Spleen (tissue), 11 donors: ENCODE measurements at regions not wholly inside any gene's neighbourhood (a gene's known extent, or its start where the extent isn't known, plus 50 kb on each side); places are given as distances from the start of the nearest gene placed in this dataset.
A peak's percentile ranks its signal among the peaks of the same experiment; 100 is the strongest.
"Not testable (repeated sequence)": the region's sequence is repeated elsewhere in the genome, so short reads cannot be mapped to it uniquely, and the experiment has no call there.

Source experiments
- DNase-seq: peaks from one replicate; pipeline ENCODE4 v3.0.0-alpha.2; 2020
- H3K27ac ChIP-seq, 8 donors: fragments of 200-600 bp; sonication (generic) in 7 of 8; 1 replicate in 4 of 8; 2 replicates in 4 of 8; pipeline versions ENCODE4 v1.5.0 to v1.8.0; 2016 to 2021; ENCODE audit warnings: inconsistent platforms in 4 of 8, mild to moderate bottlenecking in 4 of 8, moderate library complexity in 1 of 8
- H3K27me3 ChIP-seq, 7 donors: fragments of 200-600 bp; sonication (generic) in 6 of 7; replicated peaks in 1 of 7; 1 replicate in 4 of 7; 2 replicates in 3 of 7; pipeline versions ENCODE4 v1.5.0 to v1.8.0; 2016 to 2021; ENCODE audit warnings: inconsistent platforms in 3 of 7, mild to moderate bottlenecking in 1 of 7
- H3K36me3 ChIP-seq, 6 donors: fragments of 200-600 bp; sonication (generic) in 5 of 6; 1 replicate in 4 of 6; 2 replicates in 2 of 6; pipeline versions ENCODE4 v1.5.0 to v1.8.0; 2016 to 2021; ENCODE audit warnings: inconsistent platforms in 2 of 6
- H3K4me1 ChIP-seq, 6 donors: fragments of 200-600 bp; sonication (generic) in 5 of 6; 1 replicate in 3 of 6; 2 replicates in 3 of 6; pipeline versions ENCODE4 v1.5.0 to v1.8.0; 2016 to 2021; ENCODE audit warnings: inconsistent platforms in 3 of 6
- H3K4me3 ChIP-seq, 8 donors: fragments of 200-600 bp; sonication (generic) in 7 of 8; 1 replicate in 4 of 8; 2 replicates in 4 of 8; pipeline versions ENCODE4 v1.5.0 to v1.8.0; 2016 to 2021; ENCODE audit warnings: inconsistent platforms in 4 of 8, mild to moderate bottlenecking in 4 of 8, moderate library complexity in 2 of 8
- H3K9me3 ChIP-seq, 8 donors: fragments of 200-600 bp; sonication (generic) in 7 of 8; 1 replicate in 4 of 8; 2 replicates in 4 of 8; pipeline versions ENCODE4 v1.5.0 to v1.8.0; 2016 to 2021; ENCODE audit warnings: inconsistent platforms in 4 of 8
- CTCF ChIP-seq, 11 experiments: fragments of 200-600 bp in 7 of 11; fragments of 450-650 bp in 4 of 11; sonication (generic) in 4 of 11; IDR thresholded peaks in 8 of 11; conservative IDR thresholded peaks in 3 of 11; 1 replicate in 7 of 11; 2 replicates in 4 of 11; pipeline versions ENCODE4 v1.4.0 to v1.8.0; 2016 to 2021; ENCODE audit warnings: antibody characterized with exemption in 11 of 11, inconsistent platforms in 4 of 11, mild to moderate bottlenecking in 1 of 11
- POLR2A ChIP-seq, 3 donors: fragments of 450-650 bp; IDR thresholded peaks; one replicate each; pipeline ENCODE4 v1.5.1; 2017; ENCODE audit warnings: antibody characterized with exemption in 3 of 3, mild to moderate bottlenecking in 1 of 3
- POLR2AphosphoS5 ChIP-seq, 3 donors: sonication (generic); formaldehyde crosslinking; IDR thresholded peaks; one replicate each; pipeline ENCODE4 v1.5.1; 2017; ENCODE audit warnings: antibody characterized with exemption in 3 of 3
- WGBS, 5 donors: extraction: QIAGEN DNeasy Blood & Tissue Kit in 3 of 5; methylation state at CpG; one replicate each; pipeline versions ENCODE4 v1.1.5 to v1.1.7; 2013 to 2018; 5-methylcytosine and 5-hydroxymethylcytosine counted together
- intact Hi-C: fragments of 100-400 bp; cut with DNase I; formaldehyde crosslinking; loops from one replicate; pipeline ENCODE4 v1.15.0; 2023; ENCODE audit warnings: low total_unique reads
- donor health status: healthy with polysubstance abuse.
- donor health status: DM: no; HTN: no; CAD: no; lungs with moderate emphysema.
- donor health status: DM: no; HTN: no; CAD: no.
- donor health status: Bipolar disorder and iron deficiency.
- donor health status: healthy.
- donor health status: DM: no; HTN: no; CAD: no.
- donor health status: DM: yes; HTN: yes; CAD: no.

GRCh38 chr12:67069451-67070306 is 199.5 kb upstream of the CAND1 start:
- WGBS, 5 donors, result 2 to 7% (median 4%) methylated on average over 14 to 68 of the region's 68 CpGs
- intact Hi-C loops, result no loop called here
- TF ChIP-seq POLR2AphosphoS5 (IDR thresholded peaks at IDR 0.05) (peak in 1 of 3 donors; percentile 41), CTCF (IDR thresholded peaks at IDR 0.05 in 8 of 11, conservative IDR thresholded peaks at IDR 0.05 in 3 of 11) (peak in 1 of 11 experiments; percentile 12), POLR2A (IDR thresholded peaks at IDR 0.05) (no peak)
- Histone ChIP-seq H3K36me3 (no peaks in the 10 kb centered on the region), H3K4me3 (peak overlapping the region; percentile 34 to 81 (median 58)), H3K4me1 (peaks cover 0 to 24% (median 15%) of the 10 kb centered on the region in 6 donors), H3K27me3 (peaks cover 0 to 61% (median 21%) of the 10 kb centered on the region in 7 donors), H3K27ac (peak overlapping the region in 4 of 8 donors; percentile 25 to 56 (median 42)), H3K9me3 (no peaks in the 10 kb centered on the region)
- DNase-seq, result peak; percentile 79

- H3K4me1 ChIP-seq, result peaks cover 0 to 24% (median 15%) of the 10 kb centered on the region in 6 donors
- no peaks in the 10 kb centered on the region for H3K36me3 ChIP-seq
- H3K9me3 ChIP-seq, result no peaks in the 10 kb centered on the region
- H3K4me3 ChIP-seq, result peak overlapping the region in 1 of 8 donors; percentile 81
- H3K27me3 ChIP-seq, result peaks cover 0 to 58% (median 21%) of the 10 kb centered on the region in 7 donors
- H3K27ac ChIP-seq, result no peak overlapping the region
- WGBS, 5 donors, result 67 to 80% (median 77%) methylated on average over 6 of the region's 6 CpGs
- intact Hi-C loops, result no loop called here
- TF ChIP-seq CTCF (IDR thresholded peaks at IDR 0.05 in 8 of 11, conservative IDR thresholded peaks at IDR 0.05 in 3 of 11) (no peak), POLR2AphosphoS5 (IDR thresholded peaks at IDR 0.05) (no peak), POLR2A (IDR thresholded peaks at IDR 0.05) (no peak)
- DNase-seq, result no peak
Observed at GRCh38 chr12:67070307-67070600, 198.9 kb upstream of the CAND1 start.

- Histone ChIP-seq H3K4me1 (peaks cover 0 to 24% (median 15%) of the 10 kb centered on the region in 6 donors), H3K27ac (no peak overlapping the region), H3K36me3 (no peaks in the 10 kb centered on the region), H3K27me3 (peaks cover 0 to 56% (median 21%) of the 10 kb centered on the region in 7 donors), H3K4me3 (no peak overlapping the region), H3K9me3 (no peaks in the 10 kb centered on the region)
- no peak for DNase-seq
- intact Hi-C loops, result no loop called here
- TF ChIP-seq CTCF (IDR thresholded peaks at IDR 0.05 in 8 of 11, conservative IDR thresholded peaks at IDR 0.05 in 3 of 11), result no peak
- TF ChIP-seq POLR2A (IDR thresholded peaks at IDR 0.05), result no peak
- TF ChIP-seq POLR2AphosphoS5 (IDR thresholded peaks at IDR 0.05), result no peak
- 76 to 86% (median 82%) methylated on average over 4 of the region's 4 CpGs for WGBS, 5 donors
Observed at GRCh38 chr12:67070604-67071003, 198.6 kb upstream of the CAND1 start.

- DNase-seq, H3K4me3 ChIP-seq, intact Hi-C loops, H3K36me3 ChIP-seq, H3K27ac ChIP-seq, H3K9me3 ChIP-seq: not testable (repeated sequence)
- Histone ChIP-seq H3K27me3 (peaks cover 0 to 41% (median 18%) of the 10 kb centered on the region in 7 donors), H3K4me1 (peaks cover 0 to 24% (median 15%) of the 10 kb centered on the region in 6 donors)
- 84 to 99% (median 92%) methylated on average over 4 of the region's 4 CpGs for WGBS, 5 donors
Observed at GRCh38 chr12:67072281-67072680, 196.9 kb upstream of the CAND1 start.
